Endothelial cell of umbilical vein (primary cell): ENCODE measurements at regions not wholly inside any gene's neighbourhood (a gene's known extent, or its start where the extent isn't known, plus 50 kb on each side); places are given as distances from the start of the nearest gene placed in this dataset.

ENCODE experiments used
- BruUV-seq: library from RNA; stranded (reverse); fragments of 400-500 nt; replicated peaks from 2 replicates; lab custom pipeline; 2021; lab: Mats Ljungman, UMichigan
- CTCF ChIA-PET: fragments of 300-600, 350-600 bp; sonication (Branson Sonifier 250); formaldehyde crosslinking; loops from one replicate; lab custom pipeline; 2021; ENCODE audit warnings: antibody characterized with exemption, inconsistent platforms; lab: Charles Lee
- POLR2A ChIA-PET: fragments of 300-600, 350-600 bp; sonication (Branson Sonifier 250); formaldehyde crosslinking; loops from one replicate; lab custom pipeline; 2021; ENCODE audit warnings: antibody characterized with exemption, inconsistent platforms; lab: Charles Lee
- DNase-seq: peaks from one replicate; pipeline ENCODE4 v3.0.0-alpha.2; 2011; ENCODE audit warnings: low read depth, low spot score
- FAIRE-seq: peaks from 2 replicates; lab custom pipeline; 2011; peaks lifted over from hg19 to GRCh38; lab: Jason Lieb, UNC
- H2AFZ ChIP-seq: 2 replicates; pipeline ENCODE4 v1.6.0; 2012; ENCODE audit warnings: low read depth, low read length, control low read depth, inconsistent platforms
- H3K27ac ChIP-seq: 2 replicates; pipeline ENCODE4 v1.5.1; 2011; ENCODE audit warnings: low read depth, mild to moderate bottlenecking, control low read depth, low read length, moderate library complexity; ENCODE audit not compliant: insufficient read depth
- H3K27me3 ChIP-seq, 2 experiments: 2 replicates each; pipeline versions ENCODE4 v1.6.0 to v1.6.1; 2011; ENCODE audit warnings: low read length in 2 of 2, mixed read lengths in 1 of 2; ENCODE audit not compliant: control insufficient read depth in 2 of 2, insufficient read depth in 2 of 2
- H3K36me3 ChIP-seq, 2 experiments: 2 replicates in 1 of 2; 3 replicates in 1 of 2; pipeline ENCODE4 v1.5.1; 2011; ENCODE audit warnings: low read length in 2 of 2, mild to moderate bottlenecking in 1 of 2, moderate library complexity in 1 of 2; ENCODE audit not compliant: control insufficient read depth in 2 of 2, insufficient read depth in 2 of 2; ENCODE audit errors: extremely low read depth in 1 of 2
- H3K4me1 ChIP-seq: 3 replicates; pipeline ENCODE4 v1.5.1; 2011; ENCODE audit warnings: mild to moderate bottlenecking, low read length; ENCODE audit not compliant: control insufficient read depth, insufficient read depth; ENCODE audit errors: extremely low read depth
- H3K4me2 ChIP-seq: 2 replicates; pipeline ENCODE4 v1.6.1; 2011; ENCODE audit warnings: low read length, control low read depth, mixed read lengths; ENCODE audit not compliant: insufficient read depth
- H3K4me3 ChIP-seq, 3 experiments: fragments of 200-600 bp in 1 of 3; sonication (generic), shearing (Covaris generic) in 1 of 3; replicated peaks in 1 of 3; 2 replicates each; pipeline ENCODE4 v1.5.1; 2011 to 2016; ENCODE audit warnings: control low read depth in 3 of 3, low read length in 3 of 3, mild to moderate bottlenecking in 2 of 3, inconsistent platforms in 1 of 3, low read depth in 1 of 3, moderate library complexity in 1 of 3; ENCODE audit not compliant: insufficient read depth in 1 of 3
- H3K79me2 ChIP-seq: 2 replicates; pipeline ENCODE4 v1.6.0; 2012; ENCODE audit warnings: low read length, inconsistent platforms; ENCODE audit not compliant: control insufficient read depth, insufficient read depth
- H3K9ac ChIP-seq: replicated peaks from 2 replicates; pipeline ENCODE3; 2011; ENCODE audit warnings: low read length, control low read depth; ENCODE audit not compliant: insufficient read depth; ENCODE audit errors: extremely low read depth
- H3K9me1 ChIP-seq: replicated peaks from 3 replicates; pipeline ENCODE4 v1.6.0; 2011; ENCODE audit warnings: mild to moderate bottlenecking, low read length; ENCODE audit not compliant: control insufficient read depth, insufficient read depth; ENCODE audit errors: extremely low read depth
- H3K9me3 ChIP-seq: replicated peaks from 2 replicates; pipeline ENCODE4 v1.5.1; 2012; ENCODE audit warnings: low read length, inconsistent platforms; ENCODE audit not compliant: control insufficient read depth, insufficient read depth
- H4K20me1 ChIP-seq: replicated peaks from 2 replicates; pipeline ENCODE3; 2011; ENCODE audit warnings: mild to moderate bottlenecking, low read length; ENCODE audit not compliant: control insufficient read depth, insufficient read depth; ENCODE audit errors: extremely low read depth
- EZH2 ChIP-seq: IDR thresholded peaks from 2 replicates; pipeline ENCODE4 v1.6.1; 2012; ENCODE audit warnings: borderline replicate concordance, low read depth, mild to moderate bottlenecking, moderate library complexity, low read length, inconsistent platforms; ENCODE audit not compliant: severe bottlenecking
- FOS ChIP-seq: IDR thresholded peaks from 2 replicates; pipeline ENCODE4 v1.6.1; 2011; ENCODE audit warnings: mild to moderate bottlenecking, low read length, moderate library complexity, borderline replicate concordance; ENCODE audit not compliant: insufficient read depth
- GATA2 ChIP-seq: IDR thresholded peaks from 2 replicates; pipeline ENCODE4 v1.7.0; 2011; ENCODE audit warnings: low read depth, mild to moderate bottlenecking, moderate library complexity, mixed read lengths, low read length; ENCODE audit not compliant: insufficient read length, insufficient read depth
- JUN ChIP-seq: IDR thresholded peaks from 2 replicates; pipeline ENCODE4 v1.6.1; 2011; ENCODE audit warnings: borderline replicate concordance, low read depth; ENCODE audit not compliant: insufficient read length, insufficient read depth
- MYC ChIP-seq: IDR thresholded peaks from one replicate; pipeline ENCODE4 v1.6.1; 2011; ENCODE audit warnings: mild to moderate bottlenecking, low read depth, low read length
- POLR2A ChIP-seq: IDR thresholded peaks from 2 replicates; pipeline ENCODE4 v1.6.1; 2012; ENCODE audit warnings: low read depth, mild to moderate bottlenecking, control low read depth, low read length
- POLR2AphosphoS5 ChIP-seq: IDR thresholded peaks from 2 replicates; pipeline ENCODE4 v1.6.1; 2012; ENCODE audit warnings: low read depth, mild to moderate bottlenecking, control low read depth, low read length, moderate library complexity; ENCODE audit not compliant: insufficient read depth
- dilution Hi-C: fragments of 300-500 bp; cut with MboI; formaldehyde crosslinking; loops from one replicate; pipeline ENCODE4 v1.15.0; 2019; ENCODE audit warnings: low sequenced_read_pairs; ENCODE audit not compliant: extremely low pct_ligation_motif_present
- intact Hi-C: fragments of 100-400 bp; cut with micrococcal nuclease; formaldehyde crosslinking; loops from one replicate; pipeline ENCODE4 v1.10.0; 2022
- TF ChIP-seq, protein P1 (sequence below), 2 donors: IDR thresholded peaks; 1 replicate in 1 of 2; 2 replicates in 1 of 2; pipeline ENCODE4 v1.5.1; 2011; ENCODE audit warnings: low read length in 2 of 2, mild to moderate bottlenecking in 2 of 2, moderate library complexity in 2 of 2, control low read depth in 1 of 2, inconsistent platforms in 1 of 2, low read depth in 1 of 2; ENCODE audit not compliant: insufficient read depth in 1 of 2; ENCODE audit errors: extremely low read depth in 1 of 2
- TF ChIP-seq, protein P2 (sequence below): IDR thresholded peaks from 2 replicates; pipeline ENCODE4 v1.6.1; 2011; ENCODE audit not compliant: insufficient read depth, insufficient read length

DNA sequence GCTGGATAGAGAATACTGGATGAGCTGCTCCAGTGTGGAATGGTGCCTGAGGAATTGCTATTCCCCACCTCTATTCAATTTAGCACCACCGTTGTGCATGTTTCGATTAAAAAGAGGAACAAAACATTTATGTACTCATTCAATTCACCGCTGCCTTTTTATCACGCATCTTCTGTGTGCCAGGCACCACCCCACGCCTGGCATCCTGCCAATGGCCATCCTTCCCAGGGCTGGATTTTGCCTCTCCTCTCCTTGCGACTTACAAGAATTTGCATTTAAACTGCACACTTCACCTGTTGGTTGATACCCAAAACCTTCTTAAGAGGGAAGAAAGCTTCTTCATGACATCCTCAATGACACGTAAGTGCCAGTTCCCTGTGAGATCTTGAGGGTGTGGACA lies 110.2 kb upstream of the DPP6 start:
- no peak for TF ChIP-seq GATA2
- no peak for TF ChIP-seq JUN
- TF ChIP-seq MYC, result no peak
- TF ChIP-seq, protein P1, sequence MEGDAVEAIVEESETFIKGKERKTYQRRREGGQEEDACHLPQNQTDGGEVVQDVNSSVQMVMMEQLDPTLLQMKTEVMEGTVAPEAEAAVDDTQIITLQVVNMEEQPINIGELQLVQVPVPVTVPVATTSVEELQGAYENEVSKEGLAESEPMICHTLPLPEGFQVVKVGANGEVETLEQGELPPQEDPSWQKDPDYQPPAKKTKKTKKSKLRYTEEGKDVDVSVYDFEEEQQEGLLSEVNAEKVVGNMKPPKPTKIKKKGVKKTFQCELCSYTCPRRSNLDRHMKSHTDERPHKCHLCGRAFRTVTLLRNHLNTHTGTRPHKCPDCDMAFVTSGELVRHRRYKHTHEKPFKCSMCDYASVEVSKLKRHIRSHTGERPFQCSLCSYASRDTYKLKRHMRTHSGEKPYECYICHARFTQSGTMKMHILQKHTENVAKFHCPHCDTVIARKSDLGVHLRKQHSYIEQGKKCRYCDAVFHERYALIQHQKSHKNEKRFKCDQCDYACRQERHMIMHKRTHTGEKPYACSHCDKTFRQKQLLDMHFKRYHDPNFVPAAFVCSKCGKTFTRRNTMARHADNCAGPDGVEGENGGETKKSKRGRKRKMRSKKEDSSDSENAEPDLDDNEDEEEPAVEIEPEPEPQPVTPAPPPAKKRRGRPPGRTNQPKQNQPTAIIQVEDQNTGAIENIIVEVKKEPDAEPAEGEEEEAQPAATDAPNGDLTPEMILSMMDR (IDR thresholded peaks at IDR 0.05; ENCODE audit: extremely low read depth in 1 of 2, insufficient read depth in 1 of 2, low read depth in 1 of 2, low read length in 2 of 2), result no peak
- no peak for TF ChIP-seq FOS
- TF ChIP-seq POLR2A, result no peak
- no peak for TF ChIP-seq EZH2
- TF ChIP-seq, protein P2, sequence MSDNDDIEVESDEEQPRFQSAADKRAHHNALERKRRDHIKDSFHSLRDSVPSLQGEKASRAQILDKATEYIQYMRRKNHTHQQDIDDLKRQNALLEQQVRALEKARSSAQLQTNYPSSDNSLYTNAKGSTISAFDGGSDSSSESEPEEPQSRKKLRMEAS, result no peak
- no peak for TF ChIP-seq POLR2AphosphoS5
- CTCF ChIA-PET, result no interaction called here
- BruUV-seq, result no TSS peak
- no peak for FAIRE-seq
- dilution Hi-C loops (no loop called here), intact Hi-C loops (no loop called here)
- H3K4me3 ChIP-seq, result no peak overlapping the region
- H3K4me2 ChIP-seq, result no peak overlapping the region
- H3K36me3 ChIP-seq, result no peaks in the 10 kb centered on the region
- H3K9me3 ChIP-seq, result peaks cover 4% of the 10 kb centered on the region
- H2AFZ ChIP-seq, result no peak overlapping the region
- no peak for DNase-seq
- no peaks in the 10 kb centered on the region for H3K4me1 ChIP-seq
- no peaks in the 10 kb centered on the region for H4K20me1 ChIP-seq
- no peak overlapping the region for H3K27ac ChIP-seq
- no peaks in the 10 kb centered on the region for H3K27me3 ChIP-seq
- H3K9me1 ChIP-seq, result no peaks in the 10 kb centered on the region
- no peak overlapping the region for H3K9ac ChIP-seq
- POLR2A ChIA-PET, result no interaction called here
- no peaks in the 10 kb centered on the region for H3K79me2 ChIP-seq
